Sigmoid colon (tissue), 4 donors: ENCODE measurements at regions not wholly inside any gene's neighbourhood (a gene's known extent, or its start where the extent isn't known, plus 50 kb on each side); places are given as distances from the start of the nearest gene placed in this dataset.

Source experiments
- EP300 ChIP-seq, 4 donors: sonication (generic); formaldehyde crosslinking; IDR thresholded peaks; one replicate each; pipeline ENCODE4 v1.6.1; 2017; ENCODE audit warnings: antibody characterized with exemption in 4 of 4
- POLR2AphosphoS5 ChIP-seq, 4 donors: sonication (generic); formaldehyde crosslinking; IDR thresholded peaks; one replicate each; pipeline ENCODE4 v1.6.1; 2017; ENCODE audit warnings: antibody characterized with exemption in 4 of 4
- TF ChIP-seq, protein P1 (sequence below), 4 experiments: fragments of 450-650 bp in 3 of 4; fragments of 200-600 bp in 1 of 4; IDR thresholded peaks; one replicate each; pipeline ENCODE4 v1.5.1; 2016 to 2019; ENCODE audit warnings: antibody characterized with exemption in 4 of 4, mild to moderate bottlenecking in 3 of 4, moderate library complexity in 2 of 4

DNA sequence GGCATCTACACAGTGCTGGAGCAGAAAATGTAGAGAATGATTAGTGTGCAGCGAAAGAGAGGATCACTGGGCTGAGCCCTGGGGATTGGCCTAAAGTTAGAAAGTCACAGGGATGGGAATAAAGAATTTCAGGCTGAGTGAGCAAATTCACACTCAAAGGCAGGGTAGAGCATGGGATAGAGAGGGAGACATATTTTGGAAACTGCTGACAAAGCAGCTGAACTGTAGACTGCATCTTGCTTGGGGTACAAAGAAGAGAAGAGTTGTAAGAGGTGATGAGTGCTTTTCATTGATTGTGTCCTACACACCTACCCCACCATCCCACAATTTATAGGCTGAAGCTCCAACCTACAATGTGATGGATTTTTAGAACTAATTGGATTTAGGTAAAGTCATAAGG lies 677.8 kb downstream of the TAF11L14 start:
- TF ChIP-seq, protein P1, sequence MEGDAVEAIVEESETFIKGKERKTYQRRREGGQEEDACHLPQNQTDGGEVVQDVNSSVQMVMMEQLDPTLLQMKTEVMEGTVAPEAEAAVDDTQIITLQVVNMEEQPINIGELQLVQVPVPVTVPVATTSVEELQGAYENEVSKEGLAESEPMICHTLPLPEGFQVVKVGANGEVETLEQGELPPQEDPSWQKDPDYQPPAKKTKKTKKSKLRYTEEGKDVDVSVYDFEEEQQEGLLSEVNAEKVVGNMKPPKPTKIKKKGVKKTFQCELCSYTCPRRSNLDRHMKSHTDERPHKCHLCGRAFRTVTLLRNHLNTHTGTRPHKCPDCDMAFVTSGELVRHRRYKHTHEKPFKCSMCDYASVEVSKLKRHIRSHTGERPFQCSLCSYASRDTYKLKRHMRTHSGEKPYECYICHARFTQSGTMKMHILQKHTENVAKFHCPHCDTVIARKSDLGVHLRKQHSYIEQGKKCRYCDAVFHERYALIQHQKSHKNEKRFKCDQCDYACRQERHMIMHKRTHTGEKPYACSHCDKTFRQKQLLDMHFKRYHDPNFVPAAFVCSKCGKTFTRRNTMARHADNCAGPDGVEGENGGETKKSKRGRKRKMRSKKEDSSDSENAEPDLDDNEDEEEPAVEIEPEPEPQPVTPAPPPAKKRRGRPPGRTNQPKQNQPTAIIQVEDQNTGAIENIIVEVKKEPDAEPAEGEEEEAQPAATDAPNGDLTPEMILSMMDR (IDR thresholded peaks at IDR 0.05) = no peak
- TF ChIP-seq EP300 (IDR thresholded peaks at IDR 0.05) (no peak), POLR2AphosphoS5 (IDR thresholded peaks at IDR 0.05) (no peak)
